WTC11 (cell line): ENCODE measurements at regions not wholly inside any gene's neighbourhood (a gene's known extent, or its start where the extent isn't known, plus 50 kb on each side); places are given as distances from the start of the nearest gene placed in this dataset.

ENCODE experiments used
- ESRRA ChIP-seq: sonication (generic); formaldehyde crosslinking; IDR thresholded peaks from 2 replicates; pipeline ENCODE4 v1.8.1; 2022; ENCODE audit warnings: mild to moderate bottlenecking, missing genetic modification reagents, borderline replicate concordance
- ETV6 ChIP-seq: sonication (generic); formaldehyde crosslinking; IDR thresholded peaks from 2 replicates; pipeline ENCODE4 v1.8.1; 2022; ENCODE audit warnings: mild to moderate bottlenecking, missing genetic modification reagents
- IRF1 ChIP-seq: sonication (generic); formaldehyde crosslinking; IDR thresholded peaks from 2 replicates; pipeline ENCODE4 v1.8.0; 2023; ENCODE audit warnings: missing genetic modification reagents
- MXD4 ChIP-seq: fragments of 250-450 bp; sonication (Bioruptor Pico); IDR thresholded peaks from 2 replicates; pipeline ENCODE4 v1.8.0; 2021; ENCODE audit warnings: mild to moderate bottlenecking, moderate library complexity, borderline replicate concordance
- NR3C1 ChIP-seq: sonication (generic); formaldehyde crosslinking; conservative IDR thresholded peaks from 2 replicates; pipeline ENCODE4 v1.8.1; 2023; ENCODE audit warnings: low read depth, mild to moderate bottlenecking, missing genetic modification reagents
- SP1 ChIP-seq: sonication (generic); formaldehyde crosslinking; conservative IDR thresholded peaks from 2 replicates; pipeline ENCODE4 v1.8.1; 2022; ENCODE audit warnings: missing genetic modification reagents
- TF ChIP-seq, protein P1 (sequence below): sonication (generic); formaldehyde crosslinking; IDR thresholded peaks from 2 replicates; pipeline ENCODE4 v1.8.0; 2022; ENCODE audit warnings: mild to moderate bottlenecking, missing genetic modification reagents
- TF ChIP-seq, protein P2 (sequence below): fragments of 200-600 bp; IDR thresholded peaks from 2 replicates; pipeline ENCODE4 v1.8.0; 2022; ENCODE audit warnings: antibody characterized with exemption
- TF ChIP-seq, protein P3 (sequence below): sonication (generic); formaldehyde crosslinking; conservative IDR thresholded peaks from 2 replicates; pipeline ENCODE4 v1.8.1; 2022; ENCODE audit warnings: mild to moderate bottlenecking, missing genetic modification reagents
- TF ChIP-seq, protein P4 (sequence below): sonication (generic); formaldehyde crosslinking; IDR thresholded peaks from 2 replicates; pipeline ENCODE4 v1.8.0; 2022; ENCODE audit warnings: mild to moderate bottlenecking, missing genetic modification reagents
- TF ChIP-seq, protein P5 (sequence below): sonication (generic); formaldehyde crosslinking; IDR thresholded peaks from 2 replicates; pipeline ENCODE4 v1.8.0; 2022; ENCODE audit warnings: mild to moderate bottlenecking, missing genetic modification reagents

- TF ChIP-seq, protein P1, sequence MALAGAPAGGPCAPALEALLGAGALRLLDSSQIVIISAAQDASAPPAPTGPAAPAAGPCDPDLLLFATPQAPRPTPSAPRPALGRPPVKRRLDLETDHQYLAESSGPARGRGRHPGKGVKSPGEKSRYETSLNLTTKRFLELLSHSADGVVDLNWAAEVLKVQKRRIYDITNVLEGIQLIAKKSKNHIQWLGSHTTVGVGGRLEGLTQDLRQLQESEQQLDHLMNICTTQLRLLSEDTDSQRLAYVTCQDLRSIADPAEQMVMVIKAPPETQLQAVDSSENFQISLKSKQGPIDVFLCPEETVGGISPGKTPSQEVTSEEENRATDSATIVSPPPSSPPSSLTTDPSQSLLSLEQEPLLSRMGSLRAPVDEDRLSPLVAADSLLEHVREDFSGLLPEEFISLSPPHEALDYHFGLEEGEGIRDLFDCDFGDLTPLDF (CRISPR knock-in tag): no peak
- no peak for TF ChIP-seq NR3C1
- TF ChIP-seq, protein P2, sequence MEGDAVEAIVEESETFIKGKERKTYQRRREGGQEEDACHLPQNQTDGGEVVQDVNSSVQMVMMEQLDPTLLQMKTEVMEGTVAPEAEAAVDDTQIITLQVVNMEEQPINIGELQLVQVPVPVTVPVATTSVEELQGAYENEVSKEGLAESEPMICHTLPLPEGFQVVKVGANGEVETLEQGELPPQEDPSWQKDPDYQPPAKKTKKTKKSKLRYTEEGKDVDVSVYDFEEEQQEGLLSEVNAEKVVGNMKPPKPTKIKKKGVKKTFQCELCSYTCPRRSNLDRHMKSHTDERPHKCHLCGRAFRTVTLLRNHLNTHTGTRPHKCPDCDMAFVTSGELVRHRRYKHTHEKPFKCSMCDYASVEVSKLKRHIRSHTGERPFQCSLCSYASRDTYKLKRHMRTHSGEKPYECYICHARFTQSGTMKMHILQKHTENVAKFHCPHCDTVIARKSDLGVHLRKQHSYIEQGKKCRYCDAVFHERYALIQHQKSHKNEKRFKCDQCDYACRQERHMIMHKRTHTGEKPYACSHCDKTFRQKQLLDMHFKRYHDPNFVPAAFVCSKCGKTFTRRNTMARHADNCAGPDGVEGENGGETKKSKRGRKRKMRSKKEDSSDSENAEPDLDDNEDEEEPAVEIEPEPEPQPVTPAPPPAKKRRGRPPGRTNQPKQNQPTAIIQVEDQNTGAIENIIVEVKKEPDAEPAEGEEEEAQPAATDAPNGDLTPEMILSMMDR: no peak
- TF ChIP-seq, protein P3, sequence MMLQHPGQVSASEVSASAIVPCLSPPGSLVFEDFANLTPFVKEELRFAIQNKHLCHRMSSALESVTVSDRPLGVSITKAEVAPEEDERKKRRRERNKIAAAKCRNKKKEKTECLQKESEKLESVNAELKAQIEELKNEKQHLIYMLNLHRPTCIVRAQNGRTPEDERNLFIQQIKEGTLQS (CRISPR knock-in tag): no peak
- no peak for TF ChIP-seq ETV6
- TF ChIP-seq, protein P4, sequence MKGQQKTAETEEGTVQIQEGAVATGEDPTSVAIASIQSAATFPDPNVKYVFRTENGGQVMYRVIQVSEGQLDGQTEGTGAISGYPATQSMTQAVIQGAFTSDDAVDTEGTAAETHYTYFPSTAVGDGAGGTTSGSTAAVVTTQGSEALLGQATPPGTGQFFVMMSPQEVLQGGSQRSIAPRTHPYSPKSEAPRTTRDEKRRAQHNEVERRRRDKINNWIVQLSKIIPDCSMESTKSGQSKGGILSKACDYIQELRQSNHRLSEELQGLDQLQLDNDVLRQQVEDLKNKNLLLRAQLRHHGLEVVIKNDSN (CRISPR knock-in tag): no peak
- TF ChIP-seq MXD4 (CRISPR knock-in tag): no peak
- TF ChIP-seq, protein P5, sequence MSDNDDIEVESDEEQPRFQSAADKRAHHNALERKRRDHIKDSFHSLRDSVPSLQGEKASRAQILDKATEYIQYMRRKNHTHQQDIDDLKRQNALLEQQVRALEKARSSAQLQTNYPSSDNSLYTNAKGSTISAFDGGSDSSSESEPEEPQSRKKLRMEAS (CRISPR knock-in tag): no peak
- no peak for TF ChIP-seq ESRRA
- TF ChIP-seq IRF1: no peak
- no peak for TF ChIP-seq SP1 (CRISPR knock-in tag)
These were observed 125.3 kb downstream of the CCNG2 start for GRCh38 chr4:77282305-77282704.
